DMS 273 (cell line): ENCODE measurements at regions not wholly inside any gene's neighbourhood (a gene's known extent, or its start where the extent isn't known, plus 50 kb on each side); places are given as distances from the start of the nearest gene placed in this dataset.
"Not testable (repeated sequence)": the region's sequence is repeated elsewhere in the genome, so short reads cannot be mapped to it uniquely, and the experiment has no call there.

Experiments
- DNase-seq: peaks from one replicate; lab custom pipeline; 2025; ENCODE audit not compliant: unreplicated experiment; lab: John Stamatoyannopoulos, UW

GRCh38 chr2:238712011-238712410 lies 135.9 kb upstream of the TWIST2 start:
- DNase-seq, result no peak

GRCh38 chr2:238713198-238713826 lies 134.6 kb upstream of the TWIST2 start:
- DNase-seq, result no peak

GRCh38 chr2:238714038-238714528 lies 133.8 kb upstream of the TWIST2 start:
- DNase-seq, result no peak

GRCh38 chr2:238716171-238716570 lies 131.7 kb upstream of the TWIST2 start:
- no peak for DNase-seq

- no peak for DNase-seq
Measured at GRCh38 chr2:238716585-238716984, 131.3 kb upstream of the TWIST2 start.

DNA sequence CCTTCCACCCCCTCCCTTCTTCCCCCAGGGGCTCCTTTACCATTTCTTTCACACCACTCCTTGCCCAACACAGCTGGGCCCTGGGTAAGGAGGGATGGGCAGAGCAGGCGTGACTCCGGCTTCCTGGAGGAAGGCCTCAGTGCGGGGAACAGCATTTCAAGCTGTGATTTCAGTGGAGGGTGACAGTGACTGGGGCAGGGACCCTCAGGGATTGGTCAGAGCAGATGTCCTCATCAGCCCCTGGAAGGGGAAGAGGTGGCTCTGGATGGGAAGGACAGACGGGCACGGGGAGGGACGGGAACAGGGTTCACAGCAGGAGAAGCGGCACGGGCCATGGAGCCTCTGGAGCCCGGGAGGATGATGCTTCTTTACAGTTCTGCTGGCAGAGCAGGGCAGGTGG lies 130.8 kb upstream of the TWIST2 start:
- no peak for DNase-seq

DNA sequence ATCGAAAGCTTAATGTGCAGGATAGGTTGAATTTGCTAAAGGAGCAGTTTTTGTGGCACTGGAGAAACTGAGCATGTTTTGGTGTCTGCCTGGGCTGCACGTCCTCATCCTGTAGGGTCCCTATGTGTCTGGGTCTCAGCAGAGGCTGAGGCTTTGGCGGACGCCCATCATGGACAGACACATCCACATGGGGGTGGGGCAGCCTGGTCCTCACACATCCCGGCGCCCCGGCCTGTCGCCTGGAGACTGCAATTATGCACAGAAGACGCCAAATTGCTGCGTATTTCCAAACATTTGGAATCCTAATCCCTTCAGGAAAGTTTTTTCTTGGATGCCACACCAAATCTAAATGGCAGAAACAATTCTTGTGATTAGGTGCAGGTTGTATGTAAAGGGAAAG lies 128.2 kb upstream of the TWIST2 start:
- no peak for DNase-seq

DNA sequence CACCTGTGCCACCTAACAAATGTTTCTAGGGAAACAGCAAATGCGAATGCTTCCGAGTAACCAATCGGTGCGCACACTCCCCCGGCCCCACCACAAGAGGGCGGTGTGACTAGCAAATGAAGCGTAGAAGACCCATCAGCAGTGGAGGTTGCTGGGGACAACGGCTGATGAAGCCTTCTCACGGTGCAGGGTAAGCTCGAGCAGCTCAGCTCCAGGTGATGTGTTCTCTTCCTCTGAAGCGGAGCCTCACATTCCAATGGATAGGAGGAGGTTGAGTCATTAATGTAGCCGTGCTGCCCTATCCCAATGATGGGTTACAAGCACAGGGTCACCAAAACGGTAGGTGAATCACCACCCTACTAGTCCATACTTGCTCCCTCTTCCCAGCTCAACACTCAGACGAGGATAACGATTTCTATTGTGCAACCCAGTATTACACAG lies 127.6 kb upstream of the TWIST2 start:
- peak; percentile 62 for DNase-seq

DNA sequence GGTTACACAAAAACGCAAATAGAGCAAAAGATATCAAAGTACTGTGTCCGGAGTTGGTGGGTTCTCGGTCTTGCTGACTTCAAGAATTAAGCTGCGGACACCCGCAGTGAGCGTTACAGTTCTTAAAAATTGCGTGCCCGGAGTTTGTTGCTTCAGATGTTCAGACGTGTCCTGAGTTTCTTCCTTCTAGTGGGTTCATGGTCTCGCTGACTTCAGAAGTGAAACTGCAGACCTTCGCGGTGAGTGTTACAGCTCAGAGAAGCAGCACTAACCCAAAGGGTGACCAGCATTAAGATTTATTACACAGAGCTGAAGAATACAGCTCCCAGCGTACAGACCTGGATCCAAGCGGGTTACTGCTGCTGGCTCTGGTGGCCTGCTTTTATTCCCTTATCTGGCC lies 125.7 kb upstream of the TWIST2 start:
- DNase-seq, result no peak

DNA sequence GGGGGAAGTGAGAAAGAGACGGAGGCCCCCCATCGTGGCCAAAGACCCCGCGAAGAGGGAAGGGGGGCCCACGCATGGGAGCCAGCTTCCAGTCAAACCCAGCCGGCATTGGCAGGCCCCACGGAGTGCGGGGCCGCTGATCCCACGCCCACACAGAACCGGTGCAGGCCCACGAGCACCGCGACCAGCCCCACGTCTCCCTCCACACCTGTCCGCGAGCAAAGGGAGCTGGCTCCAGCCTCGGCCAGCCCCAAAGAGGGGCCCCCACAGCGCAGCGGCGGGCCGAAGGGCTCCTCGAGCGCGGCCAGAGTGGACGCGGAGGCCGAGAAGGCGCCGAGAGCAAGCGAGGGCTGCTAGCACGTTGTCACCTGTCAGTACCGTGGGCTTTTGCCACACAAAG lies 125.0 kb upstream of the TWIST2 start:
- DNase-seq, result no peak

- DNase-seq, result not testable (repeated sequence)
Measured at GRCh38 chr2:238723740-238724320, 124.1 kb upstream of the TWIST2 start.

DNA sequence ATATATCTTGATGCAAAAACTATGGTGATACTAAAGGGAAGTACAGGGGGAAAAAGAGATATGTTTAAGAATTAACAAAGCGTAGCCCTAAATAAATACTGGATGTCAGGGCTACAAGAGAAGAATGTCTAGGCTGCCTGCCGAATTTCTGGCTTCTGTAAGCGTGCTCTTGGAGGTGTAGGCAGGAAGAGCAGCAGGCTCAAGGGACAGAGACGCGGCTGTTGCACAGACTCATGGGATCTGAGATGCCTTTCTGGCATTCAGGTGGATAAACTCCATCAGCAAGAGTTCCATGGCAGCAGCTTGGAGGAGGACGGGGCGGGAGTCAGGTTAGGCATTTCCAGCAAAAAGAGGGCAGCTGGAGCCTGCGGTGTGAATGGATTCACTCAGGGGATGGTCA lies 123.2 kb upstream of the TWIST2 start:
- DNase-seq, result no peak

DNA sequence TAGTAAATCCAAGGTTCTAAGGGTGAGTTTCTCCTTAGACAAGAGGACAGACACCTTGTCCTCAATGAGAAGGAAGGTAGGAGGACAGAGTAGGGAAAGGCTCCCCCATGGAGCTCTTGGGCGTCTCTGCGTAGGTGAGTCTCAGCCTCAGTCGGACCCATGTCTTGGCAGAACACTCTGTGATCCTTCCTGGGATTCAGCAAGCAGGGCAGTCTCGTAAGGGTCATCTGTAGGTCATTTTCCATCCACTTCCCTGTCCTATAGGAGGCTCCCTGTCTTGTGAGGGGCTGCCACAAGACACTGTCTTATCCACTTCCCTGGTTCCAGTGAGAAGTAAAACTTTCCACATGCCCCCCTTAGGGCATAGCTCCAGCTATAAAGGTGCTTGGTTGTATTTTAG lies 122.6 kb upstream of the TWIST2 start:
- no peak for DNase-seq

DNA sequence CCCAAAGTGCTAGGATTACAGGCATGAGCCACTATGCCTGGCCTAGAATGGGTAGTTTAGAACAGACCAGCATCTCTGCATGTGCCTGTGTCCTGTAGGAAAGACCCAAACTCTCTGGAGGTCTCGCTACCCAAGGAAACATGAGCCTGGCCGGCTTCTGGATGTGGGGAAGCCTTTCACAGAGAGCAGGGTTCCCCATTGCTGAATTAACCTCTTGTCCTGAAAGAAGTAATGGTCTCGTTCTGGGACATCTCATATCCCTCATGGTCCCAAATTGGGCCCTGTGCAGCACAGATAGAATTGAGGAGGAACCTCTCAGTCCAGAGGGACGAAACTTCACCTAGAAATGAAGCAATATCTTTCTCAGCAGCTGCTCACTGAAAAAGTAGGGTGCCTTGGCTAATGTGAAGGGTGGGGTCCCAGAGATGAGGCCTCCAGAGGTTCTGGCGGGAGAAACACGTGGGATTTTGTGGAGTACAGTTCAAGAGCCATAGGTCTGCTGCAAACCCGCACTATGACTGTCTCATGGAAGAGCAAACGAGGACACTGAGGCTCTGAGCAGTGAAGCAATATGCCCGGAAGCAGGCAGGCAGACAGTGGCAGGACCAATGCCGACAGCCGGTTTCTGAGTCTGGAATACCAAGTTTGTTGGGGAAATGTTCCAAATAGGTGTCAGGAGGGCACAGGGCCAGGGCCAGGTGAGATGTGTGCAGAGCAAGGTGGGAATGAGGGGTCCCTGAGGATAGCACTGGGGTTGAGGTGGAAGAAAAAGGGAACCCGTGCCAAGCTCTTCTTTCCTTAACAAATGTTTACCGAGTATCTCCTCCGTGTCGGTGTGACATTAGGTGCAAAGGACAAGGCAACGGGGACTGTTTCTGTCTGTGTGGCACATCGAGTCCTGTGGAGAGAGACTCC lies 121.0 kb upstream of the TWIST2 start:
- no peak for DNase-seq

DNA sequence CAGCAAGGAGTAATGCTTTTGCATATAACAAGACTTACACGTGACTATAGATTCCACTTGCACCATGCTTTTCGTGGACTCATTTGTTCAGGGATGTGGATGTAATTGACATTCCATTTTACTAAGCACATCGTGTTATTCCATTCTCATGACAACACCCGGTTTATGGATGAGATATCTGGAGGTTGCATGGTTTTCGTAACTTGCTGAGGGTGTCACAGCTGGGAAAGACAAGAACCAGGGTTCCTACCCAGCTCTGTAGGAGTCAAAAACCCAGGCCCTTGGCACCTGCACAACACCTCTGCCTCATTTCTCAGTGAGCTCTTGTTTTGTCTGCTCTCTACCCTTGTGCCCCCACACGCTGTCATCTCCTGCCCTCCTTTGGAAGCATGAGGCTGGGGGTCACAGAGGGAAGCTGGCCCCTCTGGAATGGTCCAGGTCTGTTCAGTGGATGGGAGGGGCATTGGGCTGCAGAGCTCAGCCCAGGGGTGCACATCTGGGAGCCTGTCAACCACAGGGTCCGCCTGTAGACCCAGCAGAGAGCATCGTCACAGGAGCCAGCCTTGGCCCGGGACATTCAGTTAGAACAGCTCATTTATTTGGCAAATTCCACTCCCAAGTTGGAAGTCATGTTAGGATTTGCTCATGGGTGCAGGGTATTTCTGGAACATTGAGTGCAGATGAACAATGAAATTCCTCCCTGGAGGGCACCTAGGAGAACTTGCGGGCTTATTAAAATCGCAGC lies 120.1 kb upstream of the TWIST2 start:
- DNase-seq, result no peak

DNA sequence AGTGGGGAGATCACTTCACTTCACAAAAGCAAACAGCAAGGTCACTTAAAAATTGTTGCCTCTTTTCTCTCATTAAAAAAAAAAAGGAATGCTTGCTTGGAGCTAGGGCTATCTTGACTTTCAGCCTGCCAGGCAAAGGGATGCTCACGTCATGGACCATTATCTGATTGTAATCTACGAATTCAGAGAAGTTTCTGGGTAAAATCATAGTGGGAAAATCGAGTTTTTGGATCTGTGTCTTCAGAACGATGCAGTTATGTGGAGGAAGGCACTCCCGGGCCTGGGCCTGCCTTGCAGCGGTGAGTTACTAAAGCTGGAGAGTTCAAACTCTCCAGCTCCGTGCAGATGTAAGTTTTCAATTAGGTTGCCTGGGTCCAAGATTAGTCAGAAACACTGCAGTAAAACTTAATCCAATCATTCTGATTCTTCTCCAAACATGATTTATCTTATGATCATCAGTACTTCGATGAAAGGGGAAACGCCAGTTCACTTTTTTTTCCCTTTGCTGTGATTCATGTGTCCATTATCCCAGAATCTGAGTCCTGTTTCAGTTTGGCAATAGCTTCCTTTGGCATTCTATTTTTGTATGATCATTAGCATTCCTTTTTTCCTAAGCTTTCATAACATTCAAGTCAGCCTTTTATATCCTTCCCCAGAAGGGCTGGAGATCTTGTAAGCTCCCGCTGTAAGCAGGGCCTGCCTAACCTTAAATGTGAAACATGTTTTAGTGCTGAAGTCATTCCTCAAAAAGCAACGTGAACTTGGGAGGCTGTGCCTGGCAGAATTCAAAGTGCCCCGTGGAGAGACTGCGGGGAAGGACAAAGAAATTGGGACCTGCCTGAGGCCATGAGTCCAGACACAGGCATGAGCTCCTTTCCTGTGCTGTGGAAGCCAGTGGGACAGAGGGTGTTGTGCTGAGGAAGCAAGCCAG lies 119.3 kb upstream of the TWIST2 start:
- no peak for DNase-seq

DNA sequence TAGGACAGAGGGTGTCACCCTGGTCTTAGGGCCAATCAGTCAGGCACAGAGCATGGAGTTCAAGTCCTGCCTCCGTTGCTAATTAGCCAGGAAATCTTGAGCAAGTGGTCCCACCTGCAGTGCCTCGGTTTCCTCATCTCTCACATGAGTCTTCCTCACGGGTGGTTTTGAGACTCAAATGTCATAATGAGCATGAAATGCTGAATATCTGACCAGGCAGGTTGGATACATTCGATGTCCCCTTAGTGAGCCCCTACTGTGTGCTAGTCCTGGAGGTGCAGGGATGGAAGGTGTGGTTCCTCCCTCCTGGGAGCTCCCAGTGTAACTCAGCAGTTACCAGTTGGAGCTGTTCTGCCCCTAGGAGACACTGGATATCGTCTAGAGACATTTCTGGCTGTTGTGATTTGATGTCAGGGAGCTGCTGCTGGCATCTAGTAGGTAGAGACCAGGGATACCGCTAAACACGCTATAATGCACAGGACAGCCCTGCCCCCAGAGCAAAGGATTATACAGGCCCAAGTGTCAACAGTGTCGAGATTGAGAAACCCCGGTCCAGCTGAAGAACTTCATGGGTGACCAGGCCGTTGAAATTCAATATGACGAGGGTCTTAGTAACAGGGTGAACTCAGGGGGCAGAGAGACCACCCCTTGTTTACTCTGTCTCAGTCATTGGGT lies 118.5 kb upstream of the TWIST2 start:
- DNase-seq, result no peak

GRCh38 chr2:238730001-238730669 lies 117.8 kb upstream of the TWIST2 start:
- no peak for DNase-seq

DNA sequence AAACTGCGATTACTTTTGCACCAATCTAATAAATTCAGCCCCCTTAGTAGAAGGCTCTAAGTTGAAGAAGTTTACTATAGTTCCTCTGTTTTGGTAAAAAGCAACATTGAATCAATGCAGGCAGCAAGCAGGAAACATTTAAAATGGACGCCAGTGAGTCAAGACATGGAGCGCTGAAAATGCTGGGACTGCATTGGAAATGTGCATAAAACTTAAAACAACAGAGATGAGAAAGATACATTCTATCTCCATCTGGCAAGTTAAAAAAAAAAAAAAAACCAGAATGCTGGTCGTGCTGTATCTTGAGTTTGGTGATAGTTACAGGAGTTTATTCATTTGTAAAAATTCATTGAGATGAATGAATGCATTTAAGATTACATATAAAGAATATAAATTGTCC lies 117.0 kb upstream of the TWIST2 start:
- DNase-seq, result no peak
